Endothelial cell (in vitro differentiated cells): ENCODE measurements at regions not wholly inside any gene's neighbourhood (a gene's known extent, or its start where the extent isn't known, plus 50 kb on each side); places are given as distances from the start of the nearest gene placed in this dataset.

Experiments used
- DNase-seq: peaks from one replicate; pipeline ENCODE4 v3.0.0; 2021; ENCODE audit warnings: low spot score
- H3K27ac Mint-ChIP-seq: one replicate; pipeline ENCODE4 v1.8.0; 2021; ENCODE audit warnings: mixed read lengths, inconsistent platforms; ENCODE audit not compliant: unreplicated experiment
- H3K27me3 Mint-ChIP-seq: one replicate; pipeline ENCODE4 v1.8.0; 2021; ENCODE audit warnings: mild to moderate bottlenecking, moderate library complexity, mixed read lengths, inconsistent platforms; ENCODE audit not compliant: unreplicated experiment
- H3K36me3 Mint-ChIP-seq: one replicate; pipeline ENCODE4 v1.8.0; 2021; ENCODE audit warnings: mild to moderate bottlenecking, low read depth, mixed read lengths, inconsistent platforms; ENCODE audit not compliant: unreplicated experiment
- H3K4me1 Mint-ChIP-seq: one replicate; pipeline ENCODE4 v1.8.0; 2021; ENCODE audit warnings: mild to moderate bottlenecking, mixed read lengths, inconsistent platforms; ENCODE audit not compliant: unreplicated experiment
- H3K4me3 Mint-ChIP-seq: one replicate; pipeline ENCODE4 v1.8.0; 2021; ENCODE audit warnings: mild to moderate bottlenecking, mixed read lengths, inconsistent platforms; ENCODE audit not compliant: unreplicated experiment
- H3K9me3 Mint-ChIP-seq: one replicate; pipeline ENCODE4 v1.8.0; 2021; ENCODE audit warnings: mixed read lengths, inconsistent platforms; ENCODE audit not compliant: unreplicated experiment
- TF ChIP-seq, protein P1 (sequence below): fragments of 200-600 bp; sonication (generic); IDR thresholded peaks from one replicate; pipeline ENCODE4 v1.5.0; 2021; ENCODE audit warnings: antibody characterized with exemption; ENCODE audit not compliant: unreplicated experiment

DNA sequence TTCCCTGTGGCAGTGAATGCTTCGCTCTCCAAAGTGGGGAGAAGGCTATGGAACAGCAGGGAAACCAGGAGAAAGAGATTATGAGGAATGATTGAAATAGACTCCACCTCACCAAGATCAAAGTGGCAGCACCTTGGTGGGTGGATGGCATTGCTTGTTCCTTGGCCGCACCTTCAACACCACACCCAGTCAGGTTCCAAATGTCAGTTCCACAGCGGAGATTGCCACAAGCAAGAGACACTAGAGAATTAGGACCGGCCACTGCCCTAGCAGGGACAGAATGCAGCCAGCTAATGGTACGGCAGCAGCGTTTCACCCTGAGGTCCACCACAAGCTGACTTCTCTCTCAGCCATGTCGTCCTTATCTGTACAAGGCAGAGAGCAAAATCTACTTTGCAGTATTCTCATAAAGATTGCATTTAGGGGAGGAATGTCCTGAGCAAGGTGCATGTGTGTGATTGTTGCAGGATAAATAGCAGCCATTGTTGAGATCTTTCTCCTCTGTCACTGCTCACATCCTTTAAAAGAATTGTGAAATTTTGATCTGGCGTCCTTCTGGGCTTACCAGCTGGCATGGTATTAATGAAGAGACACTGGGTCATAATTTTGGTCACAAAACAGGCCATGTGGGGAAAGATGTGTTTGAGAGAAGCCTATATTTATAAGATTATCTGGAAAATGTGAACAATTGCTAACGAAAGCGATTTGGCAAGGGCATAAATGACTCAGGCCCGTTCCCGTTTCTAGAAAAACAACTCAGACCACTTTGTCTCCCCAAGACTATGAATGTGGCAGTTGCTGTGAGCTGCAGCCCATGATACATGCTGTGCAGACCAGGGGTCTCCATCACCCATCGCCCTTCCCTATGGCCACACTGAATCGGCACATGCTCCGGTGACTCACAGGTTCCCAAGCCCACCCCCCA, 228.6 kb upstream of the ID2 start:
- H3K27ac Mint-ChIP-seq, result no peak overlapping the region

DNA sequence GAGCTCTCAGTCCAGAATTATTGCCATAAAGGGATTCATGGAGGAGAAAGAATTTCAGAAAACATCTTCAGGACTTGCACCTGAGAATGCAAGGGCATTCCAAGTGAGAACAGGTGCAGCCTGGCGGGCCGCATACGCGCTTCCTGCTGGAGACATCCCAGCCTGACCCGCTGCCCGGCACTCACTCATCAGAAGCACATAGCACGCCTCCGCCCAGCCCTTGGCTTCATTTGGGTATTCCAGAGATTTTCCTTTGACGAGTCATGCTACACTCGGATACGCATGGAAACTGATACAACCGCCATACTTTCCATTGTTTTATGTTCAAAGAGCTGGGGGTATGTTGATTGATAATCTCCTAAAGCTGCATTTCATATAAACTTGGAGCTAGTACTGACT, 228.0 kb upstream of the ID2 start:
- H3K36me3 Mint-ChIP-seq, result no peaks in the 10 kb centered on the region
- DNase-seq, result no peak
- TF ChIP-seq, protein P1, sequence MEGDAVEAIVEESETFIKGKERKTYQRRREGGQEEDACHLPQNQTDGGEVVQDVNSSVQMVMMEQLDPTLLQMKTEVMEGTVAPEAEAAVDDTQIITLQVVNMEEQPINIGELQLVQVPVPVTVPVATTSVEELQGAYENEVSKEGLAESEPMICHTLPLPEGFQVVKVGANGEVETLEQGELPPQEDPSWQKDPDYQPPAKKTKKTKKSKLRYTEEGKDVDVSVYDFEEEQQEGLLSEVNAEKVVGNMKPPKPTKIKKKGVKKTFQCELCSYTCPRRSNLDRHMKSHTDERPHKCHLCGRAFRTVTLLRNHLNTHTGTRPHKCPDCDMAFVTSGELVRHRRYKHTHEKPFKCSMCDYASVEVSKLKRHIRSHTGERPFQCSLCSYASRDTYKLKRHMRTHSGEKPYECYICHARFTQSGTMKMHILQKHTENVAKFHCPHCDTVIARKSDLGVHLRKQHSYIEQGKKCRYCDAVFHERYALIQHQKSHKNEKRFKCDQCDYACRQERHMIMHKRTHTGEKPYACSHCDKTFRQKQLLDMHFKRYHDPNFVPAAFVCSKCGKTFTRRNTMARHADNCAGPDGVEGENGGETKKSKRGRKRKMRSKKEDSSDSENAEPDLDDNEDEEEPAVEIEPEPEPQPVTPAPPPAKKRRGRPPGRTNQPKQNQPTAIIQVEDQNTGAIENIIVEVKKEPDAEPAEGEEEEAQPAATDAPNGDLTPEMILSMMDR, result no peak
- H3K27ac Mint-ChIP-seq, result no peak overlapping the region
- no peak overlapping the region for H3K4me3 Mint-ChIP-seq
- peaks cover 2% of the 10 kb centered on the region for H3K27me3 Mint-ChIP-seq
- H3K9me3 Mint-ChIP-seq, result no peaks in the 10 kb centered on the region
- H3K4me1 Mint-ChIP-seq, result peaks cover 4% of the 10 kb centered on the region

More for the DNA sequence above, 228.6 kb upstream of the ID2 start:
- no peaks in the 10 kb centered on the region for H3K36me3 Mint-ChIP-seq
- no peak overlapping the region for H3K4me3 Mint-ChIP-seq
- H3K9me3 Mint-ChIP-seq, result no peaks in the 10 kb centered on the region
- DNase-seq, result no peak
- TF ChIP-seq, protein P1, result no peak
- peaks cover 2% of the 10 kb centered on the region for H3K27me3 Mint-ChIP-seq
- peaks cover 4% of the 10 kb centered on the region for H3K4me1 Mint-ChIP-seq

DNA sequence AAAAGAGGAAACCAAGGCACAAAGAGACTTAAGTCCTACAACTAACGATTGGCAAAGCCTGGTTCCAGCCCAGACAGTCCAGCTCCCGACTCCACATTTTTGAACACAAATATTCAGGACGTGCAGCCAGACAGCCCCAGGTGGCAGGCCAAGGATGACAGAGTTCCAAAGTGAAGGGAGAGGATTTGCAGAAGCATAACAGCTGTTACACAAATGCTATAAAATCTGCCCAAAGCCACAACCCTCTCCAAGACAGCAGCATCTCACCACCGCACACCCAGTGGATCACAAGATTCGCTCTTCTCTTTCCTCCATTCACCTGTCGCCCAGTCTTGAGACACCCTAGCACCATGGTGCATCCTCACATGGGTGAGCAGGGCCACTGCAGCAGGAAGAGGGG, 227.1 kb upstream of the ID2 start:
- no peak overlapping the region for H3K27ac Mint-ChIP-seq
- H3K36me3 Mint-ChIP-seq, result no peaks in the 10 kb centered on the region
- TF ChIP-seq, protein P1, result no peak
- H3K9me3 Mint-ChIP-seq, result no peaks in the 10 kb centered on the region
- no peak overlapping the region for H3K4me3 Mint-ChIP-seq
- DNase-seq, result no peak
- H3K27me3 Mint-ChIP-seq, result peaks cover 2% of the 10 kb centered on the region
- peaks cover 4% of the 10 kb centered on the region for H3K4me1 Mint-ChIP-seq

DNA sequence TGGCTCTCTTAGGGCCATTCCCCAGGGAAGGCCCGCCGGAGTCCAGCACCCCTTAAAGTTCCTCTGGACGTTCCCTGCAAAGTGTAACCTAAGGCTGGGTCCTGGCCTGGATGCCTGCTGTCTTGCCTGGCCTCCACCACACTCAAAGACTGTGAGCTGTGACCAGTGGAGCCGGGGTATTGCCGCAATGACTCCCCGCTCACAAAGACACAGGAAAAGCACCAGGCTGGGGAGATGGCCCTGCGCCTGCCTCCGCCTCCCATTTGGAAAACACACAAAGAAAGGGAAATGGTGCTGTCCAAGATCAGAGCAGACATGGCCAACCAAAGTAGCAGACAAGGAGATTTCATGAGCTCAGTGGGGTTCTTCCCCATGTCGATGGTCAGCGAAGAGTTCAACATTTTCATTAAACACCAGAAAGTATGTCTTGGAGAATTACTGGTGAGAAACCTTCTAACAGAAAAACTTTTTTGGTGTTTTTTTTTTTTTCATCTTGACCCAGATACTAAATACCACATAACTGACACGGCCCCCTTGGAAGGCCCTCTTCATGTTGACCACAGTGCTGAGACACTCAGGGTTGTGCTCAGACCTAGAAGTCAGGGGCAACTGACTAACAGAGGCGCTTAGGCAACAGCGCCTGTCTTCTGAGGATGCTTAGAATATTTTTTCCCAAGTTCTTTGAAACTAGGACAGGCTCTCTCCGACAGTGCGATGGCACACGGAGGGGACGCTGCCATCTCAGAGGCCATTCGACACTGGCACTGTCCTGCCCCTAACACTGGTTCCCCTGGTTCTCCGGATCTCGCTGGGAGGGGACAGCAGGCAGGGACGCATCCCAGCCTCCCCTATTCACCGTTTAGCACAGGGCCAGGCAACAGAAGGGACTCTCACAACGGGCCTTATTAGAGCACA, 226.4 kb upstream of the ID2 start:
- no peaks in the 10 kb centered on the region for H3K9me3 Mint-ChIP-seq
- no peaks in the 10 kb centered on the region for H3K36me3 Mint-ChIP-seq
- no peak overlapping the region for H3K27ac Mint-ChIP-seq
- peaks cover 2% of the 10 kb centered on the region for H3K27me3 Mint-ChIP-seq
- TF ChIP-seq, protein P1, result no peak
- no peak overlapping the region for H3K4me3 Mint-ChIP-seq
- no peak for DNase-seq
- peaks cover 4% of the 10 kb centered on the region for H3K4me1 Mint-ChIP-seq
